ENCODE measurements at regions not wholly inside any gene's neighbourhood (a gene's known extent, or its start where the extent isn't known, plus 50 kb on each side); places are given as distances from the start of the nearest gene placed in this dataset.

GRCh38 chr12:17416748-17417147 lies 673.2 kb downstream of the RERGL start:
- H3K27me3 ChIP-seq (ENCODE audit: control insufficient read depth in 2 of 2, insufficient read depth in 2 of 2, low read length in 2 of 2): no peaks in the 10 kb centered on the region
- Mint-ChIP-seq H3K27ac (no peak overlapping the region), H3K4me3 (no peak overlapping the region), H3K9me3 (peaks cover 0 to 14% (median 5%) of the 10 kb centered on the region in 11 donors), H3K36me3 (no peaks in the 10 kb centered on the region), H3K4me1 (no peaks in the 10 kb centered on the region), H3K27me3 (no peaks in the 10 kb centered on the region)
- no peak overlapping the region for H3K27ac ChIP-seq (ENCODE audit: low read depth, low read length)
- H3K4me1 ChIP-seq (ENCODE audit: control insufficient read depth in 2 of 2, insufficient read depth in 2 of 2, low read length in 2 of 2): no peaks in the 10 kb centered on the region
- intact Hi-C loops (cut with micrococcal nuclease): no loop called here
- no peak for DNase-seq
- ATAC-seq: no peak
- H3K4me3 ChIP-seq (ENCODE audit: low read length): no peak overlapping the region
- H3K36me3 ChIP-seq (ENCODE audit: control insufficient read depth in 2 of 3, insufficient read depth in 3 of 3, low read length in 3 of 3): no peaks in the 10 kb centered on the region
- no peaks in the 10 kb centered on the region for H3K9me3 ChIP-seq (ENCODE audit: control insufficient read depth in 2 of 3, low read length in 3 of 3)
- ChIA-PET CTCF (no interaction called here), POLR2A (no interaction called here)

GRCh38 chr12:17414596-17414995 lies 675.4 kb downstream of the RERGL start:
- Histone ChIP-seq H3K36me3 (ENCODE audit: control insufficient read depth in 2 of 3, insufficient read depth in 3 of 3, low read length in 3 of 3) (no peaks in the 10 kb centered on the region), H3K4me3 (ENCODE audit: low read length) (no peak overlapping the region), H3K27ac (ENCODE audit: low read depth, low read length) (no peak overlapping the region), H3K9me3 (ENCODE audit: control insufficient read depth in 2 of 3, low read length in 3 of 3) (no peaks in the 10 kb centered on the region), H3K4me1 (ENCODE audit: control insufficient read depth in 2 of 2, insufficient read depth in 2 of 2, low read length in 2 of 2) (no peaks in the 10 kb centered on the region), H3K27me3 (ENCODE audit: control insufficient read depth in 2 of 2, insufficient read depth in 2 of 2, low read length in 2 of 2) (no peaks in the 10 kb centered on the region)
- no peak for DNase-seq
- no peak for ATAC-seq
- intact Hi-C loops (cut with micrococcal nuclease): no loop called here
- ChIA-PET POLR2A (no interaction called here), CTCF (no interaction called here)
- H3K4me3 Mint-ChIP-seq: no peak overlapping the region
- no peaks in the 10 kb centered on the region for H3K4me1 Mint-ChIP-seq
- no peaks in the 10 kb centered on the region for H3K36me3 Mint-ChIP-seq
- H3K9me3 Mint-ChIP-seq: peaks cover 2 to 15% (median 10%) of the 10 kb centered on the region in 11 donors
- H3K27ac Mint-ChIP-seq: no peak overlapping the region
- no peaks in the 10 kb centered on the region for H3K27me3 Mint-ChIP-seq

GRCh38 chr12:17411662-17412061 lies 678.3 kb downstream of the RERGL start:
- Mint-ChIP-seq H3K36me3 (no peaks in the 10 kb centered on the region), H3K27ac (no peak overlapping the region), H3K9me3 (peaks cover 0 to 16% (median 9%) of the 10 kb centered on the region in 11 donors), H3K4me3 (no peak overlapping the region), H3K4me1 (no peaks in the 10 kb centered on the region), H3K27me3 (no peaks in the 10 kb centered on the region)
- ATAC-seq (no peak), DNase-seq (no peak)
- Histone ChIP-seq H3K27ac (ENCODE audit: low read depth, low read length) (no peak overlapping the region), H3K9me3 (ENCODE audit: control insufficient read depth in 2 of 3, low read length in 3 of 3) (no peaks in the 10 kb centered on the region), H3K36me3 (ENCODE audit: control insufficient read depth in 2 of 3, insufficient read depth in 3 of 3, low read length in 3 of 3) (no peaks in the 10 kb centered on the region), H3K4me3 (ENCODE audit: low read length) (no peak overlapping the region), H3K4me1 (ENCODE audit: control insufficient read depth in 2 of 2, insufficient read depth in 2 of 2, low read length in 2 of 2) (no peaks in the 10 kb centered on the region), H3K27me3 (ENCODE audit: control insufficient read depth in 2 of 2, insufficient read depth in 2 of 2, low read length in 2 of 2) (no peaks in the 10 kb centered on the region)
- ChIA-PET POLR2A (no interaction called here), CTCF (no interaction called here)
- intact Hi-C loops (cut with micrococcal nuclease): no loop called here

GRCh38 chr12:17388679-17389078 lies 701.3 kb downstream of the RERGL start:
- H3K36me3 Mint-ChIP-seq: peaks cover 0 to 4% (median 0%) of the 10 kb centered on the region in 5 donors
- intact Hi-C loops (cut with micrococcal nuclease): no loop called here
- no peaks in the 10 kb centered on the region for H3K4me1 ChIP-seq (ENCODE audit: control insufficient read depth in 2 of 2, insufficient read depth in 2 of 2, low read length in 2 of 2)
- no peak overlapping the region for H3K4me3 Mint-ChIP-seq
- H3K36me3 ChIP-seq (ENCODE audit: control insufficient read depth in 2 of 3, insufficient read depth in 3 of 3, low read length in 3 of 3): no peaks in the 10 kb centered on the region
- no peak overlapping the region for H3K27ac Mint-ChIP-seq
- ChIA-PET POLR2A (no interaction called here), CTCF (no interaction called here)
- H3K27ac ChIP-seq (ENCODE audit: low read depth, low read length): no peak overlapping the region
- no peaks in the 10 kb centered on the region for H3K27me3 ChIP-seq (ENCODE audit: control insufficient read depth in 2 of 2, insufficient read depth in 2 of 2, low read length in 2 of 2)
- ATAC-seq (no peak), DNase-seq (no peak)
- peaks cover 0 to 29% (median 9%) of the 10 kb centered on the region in 11 donors for H3K9me3 Mint-ChIP-seq
- H3K4me1 Mint-ChIP-seq: no peaks in the 10 kb centered on the region
- H3K4me3 ChIP-seq (ENCODE audit: low read length): no peak overlapping the region
- H3K27me3 Mint-ChIP-seq: no peaks in the 10 kb centered on the region
- H3K9me3 ChIP-seq (ENCODE audit: control insufficient read depth in 2 of 3, low read length in 3 of 3): no peaks in the 10 kb centered on the region

GRCh38 chr12:17383321-17383720 lies 706.7 kb downstream of the RERGL start:
- H3K4me1 Mint-ChIP-seq: no peaks in the 10 kb centered on the region

GRCh38 chr12:17381211-17381610 lies 708.8 kb downstream of the RERGL start:
- Histone ChIP-seq H3K36me3 (ENCODE audit: control insufficient read depth in 2 of 3, insufficient read depth in 3 of 3, low read length in 3 of 3) (no peaks in the 10 kb centered on the region), H3K27me3 (ENCODE audit: control insufficient read depth in 2 of 2, insufficient read depth in 2 of 2, low read length in 2 of 2) (no peaks in the 10 kb centered on the region), H3K27ac (ENCODE audit: low read depth, low read length) (no peak overlapping the region), H3K4me1 (ENCODE audit: control insufficient read depth in 2 of 2, insufficient read depth in 2 of 2, low read length in 2 of 2) (no peaks in the 10 kb centered on the region), H3K4me3 (ENCODE audit: low read length) (no peak overlapping the region), H3K9me3 (ENCODE audit: control insufficient read depth in 2 of 3, low read length in 3 of 3) (no peaks in the 10 kb centered on the region)
- no peak for ATAC-seq
- Mint-ChIP-seq H3K27me3 (no peaks in the 10 kb centered on the region), H3K4me3 (no peak overlapping the region), H3K9me3 (peaks cover 0 to 26% (median 6%) of the 10 kb centered on the region in 11 donors), H3K36me3 (peaks cover 0 to 3% (median 0%) of the 10 kb centered on the region in 5 donors), H3K4me1 (no peaks in the 10 kb centered on the region), H3K27ac (no peak overlapping the region)
- intact Hi-C loops (cut with micrococcal nuclease): no loop called here
- DNase-seq: no peak
- ChIA-PET POLR2A (no interaction called here), CTCF (no interaction called here)

More at GRCh38 chr12:17383321-17383720, 706.7 kb downstream of the RERGL start:
- no peaks in the 10 kb centered on the region for H3K27me3 ChIP-seq (ENCODE audit: control insufficient read depth in 2 of 2, insufficient read depth in 2 of 2, low read length in 2 of 2)
- Mint-ChIP-seq H3K9me3 (peaks cover 3 to 20% (median 7%) of the 10 kb centered on the region in 11 donors), H3K4me3 (no peak overlapping the region), H3K36me3 (peaks cover 0 to 3% (median 0%) of the 10 kb centered on the region in 5 donors), H3K27ac (no peak overlapping the region), H3K27me3 (no peaks in the 10 kb centered on the region)
- no peak for DNase-seq
- no peaks in the 10 kb centered on the region for H3K4me1 ChIP-seq (ENCODE audit: control insufficient read depth in 2 of 2, insufficient read depth in 2 of 2, low read length in 2 of 2)
- intact Hi-C loops (cut with micrococcal nuclease): no loop called here
- no peaks in the 10 kb centered on the region for H3K36me3 ChIP-seq (ENCODE audit: control insufficient read depth in 2 of 3, insufficient read depth in 3 of 3, low read length in 3 of 3)
- ChIA-PET POLR2A (no interaction called here), CTCF (no interaction called here)
- no peak for ATAC-seq
- H3K4me3 ChIP-seq (ENCODE audit: low read length): no peak overlapping the region
- no peaks in the 10 kb centered on the region for H3K9me3 ChIP-seq (ENCODE audit: control insufficient read depth in 2 of 3, low read length in 3 of 3)
- no peak overlapping the region for H3K27ac ChIP-seq (ENCODE audit: low read depth, low read length)

GRCh38 chr12:17372508-17372907 lies 717.5 kb downstream of the RERGL start:
- Mint-ChIP-seq H3K4me1 (no peaks in the 10 kb centered on the region), H3K9me3 (peaks cover 0 to 28% (median 5%) of the 10 kb centered on the region in 11 donors), H3K36me3 (no peaks in the 10 kb centered on the region), H3K27me3 (no peaks in the 10 kb centered on the region), H3K27ac (no peak overlapping the region), H3K4me3 (no peak overlapping the region)
- Histone ChIP-seq H3K36me3 (ENCODE audit: control insufficient read depth in 2 of 3, insufficient read depth in 3 of 3, low read length in 3 of 3) (no peaks in the 10 kb centered on the region), H3K4me1 (ENCODE audit: control insufficient read depth in 2 of 2, insufficient read depth in 2 of 2, low read length in 2 of 2) (no peaks in the 10 kb centered on the region), H3K9me3 (ENCODE audit: control insufficient read depth in 2 of 3, low read length in 3 of 3) (no peaks in the 10 kb centered on the region), H3K27ac (ENCODE audit: low read depth, low read length) (no peak overlapping the region), H3K27me3 (ENCODE audit: control insufficient read depth in 2 of 2, insufficient read depth in 2 of 2, low read length in 2 of 2) (no peaks in the 10 kb centered on the region), H3K4me3 (ENCODE audit: low read length) (no peak overlapping the region)
- DNase-seq (no peak), ATAC-seq (no peak)
- CTCF ChIA-PET: no interaction called here
- intact Hi-C loops (cut with micrococcal nuclease): no loop called here
- POLR2A ChIA-PET: no interaction called here
